ENCODE measurements at regions not wholly inside any gene's neighbourhood (a gene's known extent, or its start where the extent isn't known, plus 50 kb on each side); places are given as distances from the start of the nearest gene placed in this dataset.
"Not testable (repeated sequence)": the region's sequence is repeated elsewhere in the genome, so short reads cannot be mapped to it uniquely, and the experiment has no call there.

GRCh38 chr5:54820346-54821134, 164.9 kb downstream of the ESM1 start:
- DNase-seq: no peak

- no peak for DNase-seq
Measured at GRCh38 chr5:54807421-54807820, 178.0 kb downstream of the ESM1 start.

GRCh38 chr5:54804521-54804920, 180.9 kb downstream of the ESM1 start:
- DNase-seq: no peak

GRCh38 chr5:54804086-54804485, 181.3 kb downstream of the ESM1 start:
- no peak for DNase-seq

GRCh38 chr5:54803471-54804011, 181.9 kb downstream of the ESM1 start:
- DNase-seq: no peak

- DNase-seq: no peak
Measured at GRCh38 chr5:54799645-54800044, 185.7 kb downstream of the ESM1 start.

- DNase-seq: no peak
Measured at GRCh38 chr5:54795777-54796176, 189.6 kb downstream of the ESM1 start.

GRCh38 chr5:54795284-54795683, 190.1 kb downstream of the ESM1 start:
- DNase-seq: no peak

- no peak for DNase-seq
Measured at GRCh38 chr5:54794135-54794975, 191.0 kb downstream of the ESM1 start.

- no peak for DNase-seq
Measured at GRCh38 chr5:54793468-54794134, 191.8 kb downstream of the ESM1 start.

- DNase-seq: no peak
Measured at GRCh38 chr5:54792611-54793404, 192.6 kb downstream of the ESM1 start.

- DNase-seq: not testable (repeated sequence)
Measured at GRCh38 chr5:54787910-54788309, 197.5 kb downstream of the ESM1 start.

GRCh38 chr5:54785729-54786591, 199.4 kb downstream of the ESM1 start:
- DNase-seq: no peak

GRCh38 chr5:54778783-54779182, 206.6 kb downstream of the ESM1 start:
- DNase-seq: no peak

- no peak for DNase-seq
Measured at GRCh38 chr5:54775645-54776044, 209.7 kb downstream of the ESM1 start.

- DNase-seq: no peak
Measured at GRCh38 chr5:54774281-54775170, 210.9 kb downstream of the ESM1 start.

- DNase-seq: no peak
Measured at GRCh38 chr5:54772684-54773083, 212.7 kb downstream of the ESM1 start.

- DNase-seq: no peak
Measured at GRCh38 chr5:54772231-54772630, 213.2 kb downstream of the ESM1 start.

- DNase-seq: no peak
Measured at GRCh38 chr5:54769746-54770145, 215.6 kb downstream of the ESM1 start.

GRCh38 chr5:54769072-54769471, 216.3 kb downstream of the ESM1 start:
- DNase-seq: no peak

Data from activated CD4-positive, CD25-positive, alpha-beta regulatory T cell (primary cell).